Naive thymus-derived CD4-positive, alpha-beta T cell (primary cell): ENCODE measurements at regions not wholly inside any gene's neighbourhood (a gene's known extent, or its start where the extent isn't known, plus 50 kb on each side); places are given as distances from the start of the nearest gene placed in this dataset.

Source experiments
- ATAC-seq: fragments of 150-1000 bp; cut with Tn5 transposase; 2 replicates; pipeline ENCODE4 v1.10.0; 2021; ENCODE audit warnings: mild to moderate bottlenecking, moderate library complexity
- CTCF ChIA-PET: fragments of 350-600 bp; sonication (Branson Sonifier 250); formaldehyde crosslinking; loops from one replicate; lab custom pipeline; 2021; ENCODE audit warnings: antibody characterized with exemption; lab: Charles Lee
- POLR2A ChIA-PET: fragments of 350-600 bp; sonication (Branson Sonifier 250); formaldehyde crosslinking; loops from one replicate; lab custom pipeline; 2021; ENCODE audit warnings: antibody characterized with exemption, inconsistent platforms; lab: Charles Lee
- DNase-seq, 9 donors: peaks; one replicate each; pipeline versions ENCODE4 v3.0.0 to v3.0.0-alpha.2; 2020 to 2022; ENCODE audit warnings: mixed read lengths in 1 of 9
- H3K27ac ChIP-seq: one replicate; pipeline ENCODE4 v1.7.0; 2013; ENCODE audit warnings: mild to moderate bottlenecking, low read depth, low read length, moderate library complexity
- H3K27me3 ChIP-seq, 2 donors: one replicate each; pipeline ENCODE4 v1.7.0; 2013; ENCODE audit warnings: low read length in 2 of 2, mild to moderate bottlenecking in 2 of 2, moderate library complexity in 2 of 2; ENCODE audit not compliant: control insufficient read depth in 2 of 2, insufficient read depth in 2 of 2
- H3K36me3 ChIP-seq, 3 experiments: 1 replicate in 2 of 3; 2 replicates in 1 of 3; pipeline ENCODE4 v1.7.0; 2013; ENCODE audit warnings: low read length in 3 of 3, mild to moderate bottlenecking in 3 of 3, moderate library complexity in 1 of 3; ENCODE audit not compliant: insufficient read depth in 3 of 3, control insufficient read depth in 2 of 3
- H3K4me1 ChIP-seq, 2 donors: one replicate each; pipeline ENCODE4 v1.7.0; 2013; ENCODE audit warnings: low read length in 2 of 2, mild to moderate bottlenecking in 2 of 2, moderate library complexity in 1 of 2; ENCODE audit not compliant: control insufficient read depth in 2 of 2, insufficient read depth in 2 of 2
- H3K4me3 ChIP-seq: 2 replicates; pipeline ENCODE4 v1.7.0; 2013; ENCODE audit warnings: mild to moderate bottlenecking, low read length
- H3K9me3 ChIP-seq, 3 experiments: 1 replicate in 2 of 3; 2 replicates in 1 of 3; pipeline ENCODE4 v1.7.0; 2013; ENCODE audit warnings: low read length in 3 of 3; ENCODE audit not compliant: control insufficient read depth in 2 of 3
- H3K27ac Mint-ChIP-seq, 9 donors: one replicate each; pipeline ENCODE4 v1.8.0; 2020 to 2022; ENCODE audit warnings: mixed read lengths in 9 of 9, mild to moderate bottlenecking in 8 of 9, moderate library complexity in 5 of 9, inconsistent platforms in 2 of 9
- H3K27me3 Mint-ChIP-seq, 5 donors: one replicate each; pipeline ENCODE4 v1.8.0; 2021 to 2022; ENCODE audit warnings: mixed read lengths in 5 of 5, mild to moderate bottlenecking in 1 of 5
- H3K36me3 Mint-ChIP-seq, 5 donors: one replicate each; pipeline ENCODE4 v1.8.0; 2020 to 2022; ENCODE audit warnings: mixed read lengths in 5 of 5, mild to moderate bottlenecking in 3 of 5, inconsistent platforms in 1 of 5
- H3K4me1 Mint-ChIP-seq, 7 donors: one replicate each; pipeline ENCODE4 v1.8.0; 2020 to 2022; ENCODE audit warnings: mixed read lengths in 7 of 7, mild to moderate bottlenecking in 3 of 7, inconsistent platforms in 1 of 7
- H3K4me3 Mint-ChIP-seq, 10 donors: one replicate each; pipeline ENCODE4 v1.8.0; 2020 to 2022; ENCODE audit warnings: mild to moderate bottlenecking in 10 of 10, mixed read lengths in 10 of 10, moderate library complexity in 6 of 10, inconsistent platforms in 2 of 10
- H3K9me3 Mint-ChIP-seq, 11 donors: one replicate each; pipeline ENCODE4 v1.8.0; 2020 to 2022; ENCODE audit warnings: mixed read lengths in 11 of 11, mild to moderate bottlenecking in 4 of 11, inconsistent platforms in 1 of 11, moderate library complexity in 1 of 11
- intact Hi-C, 2 donors: fragments of 100-400 bp; cut with micrococcal nuclease; formaldehyde crosslinking; loops; one replicate each; pipeline ENCODE4 v1.15.1; 2023

DNA sequence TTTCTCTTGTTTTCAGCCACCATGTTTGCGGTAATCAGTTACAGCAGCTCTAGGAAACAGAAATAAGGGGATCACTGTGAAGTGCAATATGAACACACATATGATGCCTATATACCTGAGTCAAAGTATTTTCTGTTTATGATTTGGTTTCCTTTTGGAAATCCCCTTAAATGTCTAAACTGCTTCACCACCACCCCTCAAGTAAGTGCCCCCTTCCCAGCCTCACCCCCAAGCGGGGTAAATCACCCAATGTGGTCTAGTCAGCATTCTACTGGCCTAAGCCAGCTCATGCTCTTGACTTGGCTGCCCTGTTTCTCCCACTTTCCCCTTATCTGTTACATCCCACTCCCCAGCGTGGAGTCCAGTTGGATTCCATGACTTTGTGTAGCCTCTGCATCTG, 176.5 kb downstream of the QDPR start:
- CTCF ChIA-PET = interaction anchor here (1.5 kb wide), 1 partner anchor 12 kb away, joined by 4 read pairs; no protein-coding TSS in a partner anchor
- peaks cover 0 to 12% (median 0%) of the 10 kb centered on the region in 5 donors for H3K27me3 Mint-ChIP-seq
- H3K9me3 Mint-ChIP-seq = no peaks in the 10 kb centered on the region
- no peaks in the 10 kb centered on the region for H3K9me3 ChIP-seq
- ATAC-seq (no peak), DNase-seq (peak in 1 of 9 donors; percentile 28)
- peak overlapping the region in 1 of 10 donors; percentile 4 for H3K4me3 Mint-ChIP-seq
- intact Hi-C loops = loop anchor here (5.0 to 10.0 kb wide), 6 partner anchors 242 to 1678 kb away; partner anchors contain the start of genes TAPT1 (in 2 of the 2), DCAF16 (in 1 of the 2), FBXL5 (in 1 of the 2) and LAP3 (in 1 of the 2)
- peak overlapping the region in 6 of 9 donors; percentile 11 to 89 (median 54) for H3K27ac Mint-ChIP-seq
- no peaks in the 10 kb centered on the region for H3K27me3 ChIP-seq
- no peak overlapping the region for H3K4me3 ChIP-seq
- H3K4me1 Mint-ChIP-seq = peaks cover 13 to 40% (median 26%) of the 10 kb centered on the region in 7 donors
- POLR2A ChIA-PET = no interaction called here
- H3K27ac ChIP-seq = no peak overlapping the region
- no peaks in the 10 kb centered on the region for H3K36me3 ChIP-seq
- peaks cover 16 to 22% of the 10 kb centered on the region in 2 donors for H3K4me1 ChIP-seq
- H3K36me3 Mint-ChIP-seq = peaks cover 0 to 3% (median 0%) of the 10 kb centered on the region in 5 donors

DNA sequence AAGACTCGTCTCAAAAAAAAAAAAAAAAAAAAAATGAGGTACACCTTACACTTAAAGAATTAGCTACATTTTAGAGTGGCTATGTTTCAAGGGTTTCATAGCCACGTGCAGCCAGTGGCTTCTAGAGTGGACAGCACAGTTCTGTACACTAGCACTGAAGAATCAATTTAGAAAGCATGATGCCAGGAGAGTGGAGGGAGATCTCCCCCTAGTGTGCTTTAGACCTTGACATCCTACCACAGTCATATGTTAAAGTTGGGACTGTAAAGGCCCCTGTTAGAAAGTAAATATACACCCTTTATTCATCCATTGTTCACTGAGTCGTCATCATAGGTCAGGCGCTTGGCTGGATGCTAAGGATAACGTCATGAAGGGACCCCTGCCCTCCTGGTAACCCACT, 179.4 kb downstream of the QDPR start:
- H3K9me3 ChIP-seq = no peaks in the 10 kb centered on the region
- peaks cover 0 to 12% (median 0%) of the 10 kb centered on the region in 5 donors for H3K27me3 Mint-ChIP-seq
- POLR2A ChIA-PET = no interaction called here
- peaks cover 15 to 17% of the 10 kb centered on the region in 2 donors for H3K4me1 ChIP-seq
- H3K9me3 Mint-ChIP-seq = no peaks in the 10 kb centered on the region
- peaks cover 0 to 3% (median 0%) of the 10 kb centered on the region in 5 donors for H3K36me3 Mint-ChIP-seq
- DNase-seq (no peak), ATAC-seq (no peak)
- CTCF ChIA-PET = interaction anchor here (1.0 kb wide), 1 partner anchor 8 kb away, joined by 3 read pairs; no protein-coding TSS in a partner anchor
- no peaks in the 10 kb centered on the region for H3K27me3 ChIP-seq
- H3K36me3 ChIP-seq = no peaks in the 10 kb centered on the region
- peaks cover 15 to 34% (median 24%) of the 10 kb centered on the region in 7 donors for H3K4me1 Mint-ChIP-seq
- no peak overlapping the region for H3K27ac ChIP-seq
- no peak overlapping the region for H3K4me3 ChIP-seq
- H3K27ac Mint-ChIP-seq = no peak overlapping the region
- no peak overlapping the region for H3K4me3 Mint-ChIP-seq
- intact Hi-C loops = loop anchor here (10.0 kb wide), 2 partner anchors 438 to 692 kb away; partner anchors contain the start of genes LCORL (in 1 of the 2) and LDB2 (in 1 of the 2)

DNA sequence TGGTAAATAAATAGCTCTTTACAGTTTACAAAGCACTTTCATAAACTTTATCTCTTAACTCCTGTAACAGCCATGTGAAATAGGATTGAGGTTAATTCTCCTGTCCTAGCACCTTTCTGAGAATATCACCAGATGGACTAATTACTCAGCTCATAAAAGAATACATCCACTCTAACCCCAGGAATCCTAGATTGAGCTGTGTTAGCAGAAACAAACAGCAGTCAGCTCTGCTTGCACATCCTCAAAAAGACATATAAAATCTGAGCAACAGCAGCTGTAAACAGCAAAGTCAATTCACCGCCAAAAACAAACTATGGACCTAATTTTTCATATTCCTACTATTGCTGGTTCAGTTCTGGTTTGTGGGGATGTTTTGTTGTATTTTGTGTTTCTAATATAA, 182.8 kb downstream of the QDPR start:
- H3K9me3 Mint-ChIP-seq = no peaks in the 10 kb centered on the region
- DNase-seq (no peak), ATAC-seq (no peak)
- no peak overlapping the region for H3K27ac ChIP-seq
- no peak overlapping the region for H3K4me3 Mint-ChIP-seq
- peaks cover 0 to 4% (median 0%) of the 10 kb centered on the region in 5 donors for H3K27me3 Mint-ChIP-seq
- intact Hi-C loops = no loop called here
- CTCF ChIA-PET = interaction anchor here (0.9 kb wide), 1 partner anchor 22 kb away, joined by 3 read pairs; no protein-coding TSS in a partner anchor
- peaks cover 7 to 15% (median 8%) of the 10 kb centered on the region in 7 donors for H3K4me1 Mint-ChIP-seq
- no peaks in the 10 kb centered on the region for H3K36me3 ChIP-seq
- no peak overlapping the region for H3K4me3 ChIP-seq
- no peaks in the 10 kb centered on the region for H3K27me3 ChIP-seq
- no peaks in the 10 kb centered on the region for H3K9me3 ChIP-seq
- peaks cover 0 to 4% of the 10 kb centered on the region in 2 donors for H3K4me1 ChIP-seq
- no peak overlapping the region for H3K27ac Mint-ChIP-seq
- POLR2A ChIA-PET = no interaction called here
- H3K36me3 Mint-ChIP-seq = peaks cover 0 to 3% (median 0%) of the 10 kb centered on the region in 5 donors

DNA sequence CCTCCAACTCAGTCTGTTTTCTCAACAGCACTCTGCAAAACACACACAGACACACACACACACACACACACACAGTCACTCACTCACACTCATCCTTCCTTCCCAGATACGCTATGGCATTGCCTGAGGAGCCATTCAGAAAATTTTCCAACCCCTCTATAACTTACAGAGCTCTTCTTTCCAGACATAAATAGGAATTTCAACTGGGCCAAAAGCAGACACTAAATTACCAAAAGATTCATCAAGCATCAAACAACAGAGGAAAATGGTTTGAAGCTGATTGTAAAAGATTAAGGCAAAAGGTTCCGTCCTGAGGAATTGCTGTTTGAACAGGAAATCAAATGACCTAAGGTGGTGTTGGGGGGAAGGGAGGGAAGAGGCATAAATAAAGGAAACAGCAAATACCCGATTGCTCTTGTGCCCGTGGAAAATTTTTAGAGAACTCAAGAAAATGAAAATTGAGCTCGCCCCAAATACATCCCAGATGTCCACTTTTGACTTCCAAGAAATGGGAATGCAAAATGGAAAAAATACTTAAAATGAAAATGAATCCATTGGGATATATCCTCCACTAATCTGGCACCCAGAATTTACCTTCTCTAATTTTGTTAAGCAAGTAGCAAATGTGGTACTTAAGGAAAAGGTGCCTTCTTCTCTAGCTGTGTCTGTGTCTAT, 183.6 kb downstream of the QDPR start:
- ChIA-PET POLR2A (no interaction called here), CTCF (no interaction called here)
- Mint-ChIP-seq H3K27ac (peak overlapping the region in 1 of 9 donors; percentile 5), H3K27me3 (peaks cover 0 to 4% (median 0%) of the 10 kb centered on the region in 5 donors), H3K9me3 (no peaks in the 10 kb centered on the region), H3K36me3 (peaks cover 0 to 3% (median 0%) of the 10 kb centered on the region in 5 donors), H3K4me1 (peaks cover 8 to 13% (median 10%) of the 10 kb centered on the region in 7 donors), H3K4me3 (no peak overlapping the region)
- no peak overlapping the region for H3K27ac ChIP-seq
- H3K36me3 ChIP-seq = no peaks in the 10 kb centered on the region
- intact Hi-C loops = no loop called here
- DNase-seq (no peak), ATAC-seq (no peak)
- H3K9me3 ChIP-seq = no peaks in the 10 kb centered on the region
- no peak overlapping the region for H3K4me3 ChIP-seq
- no peaks in the 10 kb centered on the region for H3K27me3 ChIP-seq
- peaks cover 0 to 6% of the 10 kb centered on the region in 2 donors for H3K4me1 ChIP-seq

DNA sequence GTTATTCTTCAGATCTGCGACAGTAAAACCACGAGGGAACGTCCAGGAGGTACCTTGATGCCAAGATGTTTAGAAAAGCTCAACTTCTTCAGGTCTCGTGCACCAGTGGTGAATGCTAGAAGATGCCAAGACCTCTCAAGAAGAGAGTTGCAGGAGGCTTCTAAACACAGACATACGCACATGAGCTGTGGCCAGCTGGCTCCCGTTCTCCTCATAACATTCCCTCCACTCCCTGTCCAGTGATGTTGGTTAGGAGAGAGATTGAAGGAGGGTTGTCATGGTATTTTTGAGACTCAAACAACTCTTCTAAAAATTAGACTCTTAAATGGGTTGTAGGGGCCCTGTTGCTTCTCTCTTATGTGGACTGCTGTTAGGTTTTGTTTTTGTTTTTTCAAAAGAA, 184.3 kb downstream of the QDPR start:
- H3K36me3 Mint-ChIP-seq = peaks cover 0 to 3% (median 0%) of the 10 kb centered on the region in 5 donors
- peaks cover 0 to 4% (median 0%) of the 10 kb centered on the region in 5 donors for H3K27me3 Mint-ChIP-seq
- no peaks in the 10 kb centered on the region for H3K9me3 ChIP-seq
- peaks cover 0 to 6% of the 10 kb centered on the region in 2 donors for H3K4me1 ChIP-seq
- H3K27ac Mint-ChIP-seq = no peak overlapping the region
- intact Hi-C loops = no loop called here
- no peak overlapping the region for H3K27ac ChIP-seq
- no peak overlapping the region for H3K4me3 ChIP-seq
- H3K36me3 ChIP-seq = no peaks in the 10 kb centered on the region
- ATAC-seq (no peak), DNase-seq (no peak)
- H3K27me3 ChIP-seq = no peaks in the 10 kb centered on the region
- H3K4me3 Mint-ChIP-seq = no peak overlapping the region
- ChIA-PET CTCF (no interaction called here), POLR2A (no interaction called here)
- H3K9me3 Mint-ChIP-seq = no peaks in the 10 kb centered on the region
- H3K4me1 Mint-ChIP-seq = peaks cover 8 to 13% (median 10%) of the 10 kb centered on the region in 7 donors

DNA sequence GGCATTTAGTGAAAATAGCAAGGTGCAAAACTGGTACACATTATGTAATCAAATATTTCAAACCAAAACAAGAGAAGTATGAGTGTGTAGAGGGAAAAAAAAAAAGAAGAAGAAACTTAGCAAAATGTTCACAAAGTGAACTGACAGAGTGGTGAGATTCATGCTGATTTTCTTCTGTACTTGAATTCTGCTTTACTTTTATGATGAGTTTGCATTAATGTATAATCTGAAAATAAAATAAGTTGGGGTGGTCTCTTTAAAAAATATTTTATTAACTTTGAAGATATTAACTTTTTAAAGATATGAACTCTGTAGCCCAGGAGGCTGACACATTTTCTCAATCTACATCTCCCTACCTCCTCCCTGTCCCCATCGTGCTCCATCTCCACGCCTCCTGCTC, 185.1 kb downstream of the QDPR start:
- Mint-ChIP-seq H3K4me1 (peaks cover 8 to 14% (median 10%) of the 10 kb centered on the region in 7 donors), H3K4me3 (no peak overlapping the region), H3K9me3 (no peaks in the 10 kb centered on the region), H3K36me3 (peaks cover 0 to 3% (median 0%) of the 10 kb centered on the region in 5 donors), H3K27me3 (peaks cover 0 to 4% (median 0%) of the 10 kb centered on the region in 5 donors), H3K27ac (no peak overlapping the region)
- intact Hi-C loops = no loop called here
- H3K27me3 ChIP-seq = no peaks in the 10 kb centered on the region
- CTCF ChIA-PET = no interaction called here
- peaks cover 0 to 6% of the 10 kb centered on the region in 2 donors for H3K4me1 ChIP-seq
- ATAC-seq = no peak
- H3K27ac ChIP-seq = no peak overlapping the region
- H3K36me3 ChIP-seq = no peaks in the 10 kb centered on the region
- no peak for DNase-seq
- POLR2A ChIA-PET = no interaction called here
- no peak overlapping the region for H3K4me3 ChIP-seq
- no peaks in the 10 kb centered on the region for H3K9me3 ChIP-seq
